GM12878 (cell line): ENCODE measurements at regions not wholly inside any gene's neighbourhood (a gene's known extent, or its start where the extent isn't known, plus 50 kb on each side); places are given as distances from the start of the nearest gene placed in this dataset.

Experiments used
- BCL11A ChIP-seq: IDR thresholded peaks from 2 replicates; pipeline ENCODE4 v1.6.1; 2011; ENCODE audit warnings: low read depth, low read length
- CBFB ChIP-seq: IDR thresholded peaks from 2 replicates; pipeline ENCODE4 v1.6.1; 2016; ENCODE audit warnings: antibody characterized with exemption, low read depth
- CHD4 ChIP-seq: fragments of 200-600 bp; sonication (generic); IDR thresholded peaks from 2 replicates; pipeline ENCODE4 v1.6.1; 2016; ENCODE audit warnings: mild to moderate bottlenecking
- CREM ChIP-seq: IDR thresholded peaks from 2 replicates; pipeline ENCODE4 v1.6.1; 2014; ENCODE audit warnings: antibody characterized with exemption, low read depth
- E4F1 ChIP-seq: fragments of 450-650 bp; IDR thresholded peaks from 2 replicates; pipeline ENCODE4 v1.6.1; 2018; ENCODE audit warnings: borderline replicate concordance, mild to moderate bottlenecking; ENCODE audit not compliant: partially characterized antibody
- HSF1 ChIP-seq: fragments of 150-350 bp; IDR thresholded peaks from 2 replicates; pipeline ENCODE4 v1.6.1; 2014; ENCODE audit warnings: mild to moderate bottlenecking, low read depth, low read length
- LARP7 ChIP-seq: fragments of 450-650 bp; IDR thresholded peaks from 2 replicates; pipeline ENCODE4 v1.6.1; 2017; ENCODE audit warnings: mild to moderate bottlenecking
- MEF2B ChIP-seq: fragments of 450-650 bp; IDR thresholded peaks from 2 replicates; pipeline ENCODE4 v1.6.1; 2018; ENCODE audit warnings: mild to moderate bottlenecking, moderate library complexity; ENCODE audit not compliant: partially characterized antibody, poor library complexity, severe bottlenecking
- MXI1 ChIP-seq: fragments of 150-350 bp; IDR thresholded peaks from 2 replicates; pipeline ENCODE4 v1.6.1; 2011; ENCODE audit warnings: low read depth, mild to moderate bottlenecking, inconsistent platforms, low read length, improper control_type of control experiment
- MYB ChIP-seq: fragments of 150-350 bp; IDR thresholded peaks from 2 replicates; pipeline ENCODE4 v1.6.1; 2014; ENCODE audit warnings: mild to moderate bottlenecking, low read depth, low read length, borderline replicate concordance
- NFYB ChIP-seq: IDR thresholded peaks from 2 replicates; pipeline ENCODE4 v1.6.1; 2011; ENCODE audit warnings: low read depth, mild to moderate bottlenecking, low read length, improper control_type of control experiment, moderate library complexity; ENCODE audit not compliant: insufficient read depth
- NR2C1 ChIP-seq: fragments of 450-650 bp; IDR thresholded peaks from 2 replicates; pipeline ENCODE4 v1.6.1; 2017; ENCODE audit warnings: antibody characterized with exemption, mild to moderate bottlenecking, moderate library complexity
- NRF1 ChIP-seq: conservative IDR thresholded peaks from 2 replicates; pipeline ENCODE4 v1.6.1; 2011; ENCODE audit warnings: mild to moderate bottlenecking, low read depth, low read length, improper control_type of control experiment
- PAX8 ChIP-seq: fragments of 450-650 bp; IDR thresholded peaks from 2 replicates; pipeline ENCODE4 v1.6.1; 2017; ENCODE audit warnings: mild to moderate bottlenecking, moderate library complexity
- SP1 ChIP-seq: IDR thresholded peaks from one replicate; pipeline ENCODE4 v1.6.1; 2011; ENCODE audit warnings: low read depth, low read length
- SPI1 ChIP-seq: IDR thresholded peaks from 2 replicates; pipeline ENCODE4 v1.6.1; 2011; ENCODE audit warnings: low read depth, mild to moderate bottlenecking, low read length, moderate library complexity, borderline replicate concordance; ENCODE audit not compliant: insufficient read depth
- TCF12 ChIP-seq: IDR thresholded peaks from 2 replicates; pipeline ENCODE4 v1.6.1; 2011; ENCODE audit warnings: low read depth, mild to moderate bottlenecking, low read length
- TCF3 ChIP-seq: IDR thresholded peaks from 2 replicates; pipeline ENCODE4 v1.6.1; 2012; ENCODE audit warnings: low read depth, mild to moderate bottlenecking, low read length, borderline replicate concordance; ENCODE audit not compliant: insufficient read depth
- USF2 ChIP-seq: IDR thresholded peaks from 2 replicates; pipeline ENCODE4 v1.6.1; 2011; ENCODE audit warnings: low read depth, low read length, improper control_type of control experiment, borderline replicate concordance
- YY1 ChIP-seq: IDR thresholded peaks from 2 replicates; pipeline ENCODE4 v1.6.1; 2011; ENCODE audit warnings: low read depth, mild to moderate bottlenecking, low read length
- ZBTB40 ChIP-seq: fragments of 450-650 bp; IDR thresholded peaks from 2 replicates; pipeline ENCODE4 v1.6.1; 2016; ENCODE audit warnings: mild to moderate bottlenecking, moderate library complexity, borderline replicate concordance

- TF ChIP-seq ZBTB40, result no peak
- 0 out of 2 replicates have a peak, but pooled peaks have one; percentile 29 for TF ChIP-seq TCF3
- no peak for TF ChIP-seq MYB
- no peak for TF ChIP-seq NRF1
- TF ChIP-seq PAX8, result no peak
- peak; percentile 45; the same call in 1 of the 2 replicates for TF ChIP-seq YY1
- TF ChIP-seq SP1, result peak; percentile 80
- TF ChIP-seq CHD4, result no peak
- TF ChIP-seq CBFB, result peak; percentile 94
- peak; percentile 35; the same call in 1 of the 2 replicates for TF ChIP-seq LARP7
- TF ChIP-seq MEF2B, result peak; percentile 81
- TF ChIP-seq BCL11A, result peak; percentile 98
- peak; percentile 43; the same call in 1 of the 2 replicates for TF ChIP-seq NFYB
- TF ChIP-seq CREM, result peak; percentile 80
- no peak for TF ChIP-seq NR2C1
- TF ChIP-seq E4F1, result peak; percentile 26
- peak; percentile 56; the same call in 1 of the 2 replicates for TF ChIP-seq MXI1
- peak; percentile 79 for TF ChIP-seq SPI1
- TF ChIP-seq TCF12, result peak; percentile 73; the same call in 1 of the 2 replicates
- 0 out of 2 replicates have a peak, but pooled peaks have one; percentile 13 for TF ChIP-seq HSF1
- TF ChIP-seq USF2, result no peak
Measured at GRCh38 chr1:25030674-25031589, 100.9 kb upstream of the RUNX3 start (continued).
